GM12878 (cell line): ENCODE measurements at regions not wholly inside any gene's neighbourhood (a gene's known extent, or its start where the extent isn't known, plus 50 kb on each side); places are given as distances from the start of the nearest gene placed in this dataset.

Experiments used
- ATAC-seq: fragments of 200-7000 bp; cut with Tn5 transposase; 3 replicates; pipeline ENCODE4 v1.9.1; 2020; ENCODE audit warnings: mild to moderate bottlenecking, moderate library complexity
- BruUV-seq: library from RNA; stranded (reverse); fragments of 400-500 nt; replicated peaks from 2 replicates; lab custom pipeline; 2021; lab: Mats Ljungman, UMichigan
- CTCF ChIA-PET: fragments of 300-600 bp; sonication (Branson Sonifier 250); formaldehyde crosslinking; extraction: SDS; loops from one replicate; lab custom pipeline; 2021; ENCODE audit warnings: inconsistent platforms; lab: Yijun Ruan, JAX
- POLR2A ChIA-PET: fragments of 350-600 bp; formaldehyde crosslinking; extraction: SDS; loops from one replicate; lab custom pipeline; 2021; ENCODE audit warnings: inconsistent platforms; lab: Charles Lee
- RAD21 ChIA-PET: fragments of 300-600 bp; sonication (Branson Sonifier 250); formaldehyde crosslinking; loops from one replicate; lab custom pipeline; 2023; ENCODE audit warnings: antibody characterized with exemption; ENCODE audit not compliant: unreplicated experiment; lab: Charles Lee
- SMC1A ChIA-PET: fragments of 300-600 bp; sonication (Branson Sonifier 250); formaldehyde crosslinking; loops from one replicate; lab custom pipeline; 2023; ENCODE audit not compliant: unreplicated experiment, uncharacterized antibody; lab: Charles Lee
- DNase-seq: peaks from one replicate; pipeline ENCODE4 v3.0.0-alpha.2; 2011; ENCODE audit warnings: low read depth, low spot score
- FAIRE-seq: peaks from 3 replicates; lab custom pipeline; 2011; peaks lifted over from hg19 to GRCh38; lab: Jason Lieb, UNC
- H2AFZ ChIP-seq: 2 replicates; pipeline ENCODE4 v1.6.0; 2011; ENCODE audit warnings: low read depth, low read length, control low read depth; ENCODE audit not compliant: control insufficient read depth
- H3K27ac ChIP-seq: 2 replicates; pipeline ENCODE4 v1.5.1; 2011; ENCODE audit warnings: control low read depth; ENCODE audit not compliant: control insufficient read depth, insufficient read depth
- H3K27me3 ChIP-seq, 2 experiments: replicated peaks in 1 of 2; 2 replicates each; pipeline versions ENCODE4 v1.6.0 to v1.6.1; 2011; ENCODE audit warnings: low read length in 1 of 2; ENCODE audit not compliant: control insufficient read depth in 2 of 2, insufficient read depth in 2 of 2
- H3K36me3 ChIP-seq, 2 experiments: 2 replicates each; pipeline ENCODE4 v1.5.1; 2011; ENCODE audit warnings: low read length in 1 of 2; ENCODE audit not compliant: control insufficient read depth in 2 of 2, insufficient read depth in 2 of 2
- H3K4me1 ChIP-seq: 2 replicates; pipeline ENCODE4 v1.6.1; 2011; ENCODE audit warnings: mild to moderate bottlenecking, low read length, moderate library complexity, mixed read lengths; ENCODE audit not compliant: control insufficient read depth, insufficient read depth
- H3K4me2 ChIP-seq: 2 replicates; pipeline ENCODE4 v1.6.0; 2011; ENCODE audit warnings: control low read depth; ENCODE audit not compliant: control insufficient read depth, insufficient read depth
- H3K4me3 ChIP-seq: fragments of 200-600 bp; sonication (generic); 2 replicates; pipeline ENCODE4 v1.5.1; 2016
- H3K79me2 ChIP-seq: 2 replicates; pipeline ENCODE4 v1.6.0; 2011; ENCODE audit warnings: low read length; ENCODE audit not compliant: control insufficient read depth, insufficient read depth
- H3K9ac ChIP-seq: 2 replicates; pipeline ENCODE4 v1.8.0; 2011; ENCODE audit warnings: low read length, control low read depth, mixed read lengths; ENCODE audit not compliant: control insufficient read depth, insufficient read depth
- H3K9me3 ChIP-seq: replicated peaks from 3 replicates; pipeline ENCODE4 v1.5.1; 2011; ENCODE audit warnings: mild to moderate bottlenecking, low read length; ENCODE audit not compliant: control insufficient read depth, insufficient read depth
- H4K20me1 ChIP-seq: 2 replicates; pipeline ENCODE4 v1.6.0; 2011; ENCODE audit not compliant: control insufficient read depth, insufficient read depth
- CHD2 ChIP-seq: IDR thresholded peaks from 2 replicates; pipeline ENCODE4 v1.6.1; 2011; ENCODE audit warnings: low read depth, low read length, improper control_type of control experiment, borderline replicate concordance
- HCFC1 ChIP-seq: fragments of 150-350 bp; IDR thresholded peaks from 2 replicates; pipeline ENCODE4 v1.6.1; 2014; ENCODE audit warnings: low read length
- MYB ChIP-seq: fragments of 150-350 bp; IDR thresholded peaks from 2 replicates; pipeline ENCODE4 v1.6.1; 2014; ENCODE audit warnings: mild to moderate bottlenecking, low read depth, low read length, borderline replicate concordance
- NR2C2 ChIP-seq: IDR thresholded peaks from 2 replicates; pipeline ENCODE4 v1.6.1; 2011; ENCODE audit warnings: borderline replicate concordance, low read depth; ENCODE audit not compliant: control insufficient read depth, insufficient read length
- USF2 ChIP-seq: IDR thresholded peaks from 2 replicates; pipeline ENCODE4 v1.6.1; 2011; ENCODE audit warnings: low read depth, low read length, improper control_type of control experiment, borderline replicate concordance
- WRNIP1 ChIP-seq: IDR thresholded peaks from 2 replicates; pipeline ENCODE4 v1.6.1; 2011; ENCODE audit warnings: low read depth, low read length, improper control_type of control experiment, borderline replicate concordance
- ZBTB33 ChIP-seq: fragments of 450-650 bp; IDR thresholded peaks from 2 replicates; pipeline ENCODE4 v1.6.1; 2017; ENCODE audit warnings: mild to moderate bottlenecking
- ZNF592 ChIP-seq: fragments of 450-650 bp; IDR thresholded peaks from 2 replicates; pipeline ENCODE4 v1.6.1; 2017; ENCODE audit warnings: mild to moderate bottlenecking, moderate library complexity
- WGBS: methylation state at CpG from one replicate; pipeline ENCODE4 v1.1.6; 2016; ENCODE audit warnings: low lambda C conversion rate; ENCODE audit not compliant: insufficient replicate concordance, insufficient coverage; ENCODE audit errors: missing lambda C conversion rate; 5-methylcytosine and 5-hydroxymethylcytosine counted together
- in situ Hi-C: fragments of 300-500 bp; cut with MboI; formaldehyde crosslinking; loops from 9 replicates; pipeline ENCODE4 v1.14.3; 2018; ENCODE audit warnings: mixed read lengths
- intact Hi-C: fragments of 100-400 bp; cut with micrococcal nuclease; formaldehyde crosslinking; loops from one replicate; pipeline ENCODE4 v1.14.2; 2022; ENCODE audit not compliant: unreplicated experiment

DNA sequence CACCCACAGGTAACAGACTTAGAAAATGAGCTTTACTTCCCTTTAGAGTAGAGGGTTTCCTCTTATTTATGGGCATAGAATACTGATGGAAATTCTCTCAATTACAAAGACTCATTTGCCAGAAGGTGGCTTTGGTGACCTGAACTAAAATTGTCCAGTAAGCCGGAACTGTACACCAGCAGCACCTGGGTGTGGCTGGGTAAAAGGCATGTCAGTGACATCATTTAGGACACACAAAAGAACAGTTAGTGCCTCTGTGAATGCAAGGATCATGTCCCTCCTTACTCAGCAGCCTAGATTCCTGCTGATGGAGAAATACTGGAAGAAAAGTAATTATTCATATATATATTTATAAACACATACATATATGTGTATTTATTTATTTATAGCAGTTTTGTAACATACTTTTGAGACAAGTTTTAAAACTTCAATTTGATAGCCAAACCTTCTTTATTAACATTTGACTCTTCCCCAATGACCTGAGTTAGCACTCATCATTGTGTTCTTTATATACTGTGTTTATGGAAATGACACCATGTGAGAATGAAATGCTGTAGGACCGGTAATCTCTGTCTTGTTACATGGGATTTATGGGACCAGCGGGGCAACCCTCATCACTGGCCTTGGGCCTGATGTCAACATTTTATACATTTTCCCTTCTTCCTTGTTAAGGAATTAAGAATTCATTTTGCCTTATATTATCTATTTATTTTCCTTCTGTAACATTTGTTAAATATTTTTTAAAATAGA is 274.4 kb downstream of the BRINP2 start:
- DNase-seq, result no peak
- Histone ChIP-seq H3K4me3 (no peak overlapping the region), H3K9ac (no peak overlapping the region), H3K27ac (no peak overlapping the region), H3K4me1 (no peaks in the 10 kb centered on the region), H3K27me3 (no peaks in the 10 kb centered on the region), H3K79me2 (no peaks in the 10 kb centered on the region), H3K4me2 (no peak overlapping the region), H3K36me3 (no peaks in the 10 kb centered on the region), H2AFZ (no peak overlapping the region), H4K20me1 (no peaks in the 10 kb centered on the region), H3K9me3 (no peaks in the 10 kb centered on the region)
- WGBS, result 43% methylated on average over 3 of the region's 3 CpGs
- in situ Hi-C loops (no loop called here), intact Hi-C loops (no loop called here)
- SMC1A ChIA-PET, result interaction anchor here (1.0 to 1.1 kb wide), 3 partner anchors 10 to 86 kb away, joined by 3 read pairs; no protein-coding TSS in a partner anchor
- no peak for ATAC-seq
- RAD21 ChIA-PET, result no interaction called here
- no peak for FAIRE-seq
- BruUV-seq, result no TSS peak
- TF ChIP-seq NR2C2, result no peak
- TF ChIP-seq WRNIP1, result no peak
- TF ChIP-seq HCFC1, result no peak
- no peak for TF ChIP-seq ZBTB33
- no peak for TF ChIP-seq ZNF592
- TF ChIP-seq MYB, result no peak
- no peak for TF ChIP-seq CHD2
- no peak for TF ChIP-seq USF2
- POLR2A ChIA-PET, result no interaction called here
- CTCF ChIA-PET, result no interaction called here
